ENCODE measurements at regions not wholly inside any gene's neighbourhood (a gene's known extent, or its start where the extent isn't known, plus 50 kb on each side); places are given as distances from the start of the nearest gene placed in this dataset.

DNA sequence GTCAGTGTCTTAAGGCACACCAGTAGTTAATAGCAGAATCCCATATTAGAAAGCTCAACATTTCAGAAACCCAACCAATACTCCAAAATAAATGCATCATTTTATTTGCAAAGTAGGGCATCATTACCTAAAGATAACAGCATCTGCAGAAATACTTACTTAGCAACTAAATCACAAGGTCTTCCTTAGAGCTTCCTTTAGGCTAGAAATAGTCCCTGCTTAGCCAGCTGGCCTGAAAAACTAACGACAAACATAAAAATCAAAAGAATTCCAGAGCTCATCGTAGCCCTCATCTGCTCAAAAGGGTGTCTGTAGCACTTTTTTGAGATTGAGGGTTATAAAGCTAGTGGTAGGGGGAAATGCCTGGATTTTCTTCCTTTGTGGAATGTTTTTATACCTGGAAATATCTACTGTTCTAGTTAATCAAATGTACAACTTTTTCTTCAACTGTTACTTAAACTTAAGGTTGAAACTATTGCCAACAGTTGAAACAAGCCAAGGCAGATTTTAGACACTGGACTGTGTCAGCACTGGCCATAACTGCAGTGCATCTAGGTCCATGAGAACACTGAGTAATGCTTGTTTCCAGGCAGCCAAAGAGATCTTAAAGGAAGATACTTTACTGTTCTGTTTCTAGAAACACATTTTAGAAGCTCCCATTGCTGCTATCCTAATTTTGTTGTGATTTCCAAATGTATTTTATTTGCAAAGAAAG lies 129.4 kb upstream of the RASA1 start:
- DNase-seq (ENCODE audit: low spot score) = no peak

DNA sequence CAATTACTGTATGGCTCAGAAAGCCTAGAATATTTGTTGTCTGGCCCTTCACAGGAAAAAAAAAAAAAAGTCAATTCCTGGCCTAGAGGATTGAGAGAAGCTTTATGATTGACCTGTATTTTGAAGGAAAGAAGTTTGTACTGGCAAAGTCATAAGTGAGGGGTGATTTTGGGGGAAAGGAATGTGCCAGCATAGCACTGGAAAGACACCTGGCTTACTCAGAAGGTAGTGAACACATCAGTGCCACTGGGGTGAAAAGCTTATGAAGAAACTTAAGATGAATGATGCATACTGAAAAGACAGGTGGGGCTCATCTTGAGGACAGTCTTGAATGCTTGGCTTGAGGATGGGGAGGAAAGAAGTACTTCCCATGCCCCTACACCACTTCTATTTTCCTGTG lies 127.9 kb upstream of the RASA1 start:
- DNase-seq (ENCODE audit: low spot score) = peak; percentile 90

DNA sequence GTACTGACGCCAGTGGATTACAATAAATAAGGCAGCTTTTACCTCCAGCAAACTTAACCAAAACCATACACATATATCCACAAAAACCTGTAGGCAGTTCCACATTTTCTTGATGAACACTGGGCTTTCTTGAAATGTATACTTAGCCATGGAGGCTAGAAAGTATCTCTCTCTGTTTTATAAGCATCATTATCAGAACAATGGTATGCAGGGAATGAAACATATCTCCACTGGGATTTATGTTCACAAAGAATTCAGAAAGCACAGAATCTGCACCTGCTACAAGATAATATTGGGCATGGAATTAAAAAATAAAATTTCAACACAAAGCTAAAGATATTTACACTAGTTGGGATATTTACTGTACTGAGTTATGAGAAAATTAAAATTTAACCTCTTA lies 126.1 kb upstream of the RASA1 start:
- DNase-seq (ENCODE audit: low spot score) = no peak

DNA sequence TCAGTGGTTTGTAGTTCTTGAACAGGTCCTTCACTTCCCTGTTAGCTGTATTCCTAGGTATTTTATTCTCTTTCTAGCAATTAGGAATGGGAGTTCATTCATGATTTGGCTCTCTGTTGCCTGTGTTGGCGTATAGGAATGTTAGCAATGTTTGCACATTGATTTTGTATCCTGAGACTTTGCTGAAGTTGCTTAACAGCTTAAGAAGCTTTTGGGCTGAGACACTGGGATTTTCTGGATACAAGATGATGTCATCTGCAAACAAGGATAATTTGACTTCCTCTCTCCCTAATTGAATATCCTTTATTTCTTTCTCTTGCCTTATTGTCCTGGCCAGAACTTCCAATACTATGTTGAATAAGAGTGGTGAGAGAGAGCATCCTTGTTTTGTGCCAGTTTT lies 121.8 kb upstream of the RASA1 start:
- peak; percentile 75 for DNase-seq (ENCODE audit: low spot score)

DNA sequence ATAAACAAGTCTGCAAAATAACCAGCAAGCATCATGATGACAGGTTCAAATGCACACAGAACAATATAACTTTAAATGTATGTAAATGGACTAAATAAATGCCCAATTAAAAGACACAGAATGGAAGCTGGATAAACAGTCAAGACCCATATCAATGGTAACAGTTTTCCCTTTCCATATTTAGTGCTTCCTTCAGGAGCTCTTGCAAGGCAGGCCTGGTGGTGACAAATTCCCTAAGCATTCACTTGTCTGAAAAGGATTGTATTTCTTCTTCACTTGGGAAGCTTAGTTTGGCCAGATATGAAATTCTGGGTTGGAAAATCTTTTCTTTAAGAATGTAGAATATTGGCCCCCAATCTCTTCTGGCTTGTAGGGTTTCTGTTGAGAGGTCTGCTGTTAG lies 120.2 kb upstream of the RASA1 start:
- peak; percentile 35 for DNase-seq (ENCODE audit: low spot score)

DNA sequence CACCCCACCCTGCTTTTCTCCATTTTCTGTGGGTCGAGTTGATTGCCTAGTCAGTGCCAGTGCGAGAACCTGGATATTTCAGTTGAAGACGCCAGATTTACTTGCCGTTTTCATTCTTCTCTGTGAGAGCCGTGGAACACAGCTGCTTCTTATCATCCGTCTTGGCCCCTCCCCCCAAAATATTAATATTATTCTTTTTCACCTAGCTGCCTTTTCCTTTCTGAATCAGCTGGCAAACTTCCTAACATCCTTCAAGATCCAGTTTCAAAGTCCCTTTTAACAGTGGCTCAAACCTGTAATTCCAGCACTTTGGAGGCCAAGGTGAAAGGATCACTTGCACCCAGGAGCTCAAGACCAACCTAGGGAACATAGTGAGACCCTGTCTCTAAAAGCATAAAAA lies 117.1 kb upstream of the RASA1 start:
- no peak for DNase-seq (ENCODE audit: low spot score)

DNA sequence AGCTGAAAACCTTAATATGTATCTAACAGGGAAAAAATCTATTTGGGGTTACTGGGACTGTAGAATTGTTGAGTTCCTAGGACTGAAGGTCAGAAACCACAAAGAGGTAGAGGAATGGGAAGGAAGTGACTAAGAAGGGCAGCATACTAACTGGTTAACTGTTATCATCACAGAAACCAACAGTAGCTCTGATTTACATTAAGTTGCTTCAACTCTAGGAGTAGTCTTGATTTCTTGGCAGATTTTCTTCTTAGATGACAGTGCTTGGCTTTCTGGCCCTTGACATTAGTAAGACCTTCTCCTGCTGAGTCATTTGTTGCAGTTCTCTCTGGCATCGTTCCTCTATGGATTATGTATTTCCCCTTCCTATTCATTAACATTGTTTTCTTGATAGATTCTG lies 116.1 kb upstream of the RASA1 start:
- peak; percentile 98 for DNase-seq (ENCODE audit: low spot score)

DNA sequence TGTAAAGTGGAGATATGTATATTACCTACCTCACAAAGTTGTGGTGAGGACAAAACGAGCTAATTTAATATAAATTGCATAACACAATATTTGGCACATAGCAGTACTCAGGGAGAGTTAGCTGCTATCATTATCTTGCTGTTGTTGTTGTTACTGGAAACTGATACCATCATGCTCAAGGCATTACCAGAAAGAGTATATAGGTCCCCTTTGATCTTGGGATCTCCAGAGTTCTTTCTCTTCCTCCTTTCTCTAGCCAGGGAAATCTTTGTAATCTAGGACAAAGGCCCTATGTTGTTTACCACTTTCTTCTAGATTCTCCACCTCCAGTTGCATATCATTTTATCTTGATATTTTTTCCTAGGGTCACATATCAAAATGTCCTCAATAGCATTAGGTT lies 114.8 kb upstream of the RASA1 start:
- no peak for DNase-seq (ENCODE audit: low spot score)

DNA sequence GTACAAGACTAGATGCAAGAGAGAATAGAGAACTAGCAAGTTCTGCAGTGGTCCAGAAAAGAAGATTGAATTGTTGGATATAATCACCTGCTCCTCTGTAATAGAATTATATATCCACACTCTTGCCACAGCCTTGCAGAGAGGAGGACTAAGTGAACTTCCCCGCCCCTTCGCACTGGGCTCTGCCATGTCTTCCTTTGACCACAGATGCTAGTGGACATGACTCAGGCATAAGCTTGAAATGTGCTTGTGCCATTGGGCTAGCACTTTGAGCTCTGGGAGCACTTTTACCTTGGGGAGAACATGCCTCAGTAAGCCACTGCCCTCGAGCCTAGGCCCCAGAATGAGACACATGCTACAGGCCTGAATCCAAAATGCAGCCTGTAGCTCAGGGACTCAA lies 113.5 kb upstream of the RASA1 start:
- peak; percentile 30 for DNase-seq (ENCODE audit: low spot score)

DNA sequence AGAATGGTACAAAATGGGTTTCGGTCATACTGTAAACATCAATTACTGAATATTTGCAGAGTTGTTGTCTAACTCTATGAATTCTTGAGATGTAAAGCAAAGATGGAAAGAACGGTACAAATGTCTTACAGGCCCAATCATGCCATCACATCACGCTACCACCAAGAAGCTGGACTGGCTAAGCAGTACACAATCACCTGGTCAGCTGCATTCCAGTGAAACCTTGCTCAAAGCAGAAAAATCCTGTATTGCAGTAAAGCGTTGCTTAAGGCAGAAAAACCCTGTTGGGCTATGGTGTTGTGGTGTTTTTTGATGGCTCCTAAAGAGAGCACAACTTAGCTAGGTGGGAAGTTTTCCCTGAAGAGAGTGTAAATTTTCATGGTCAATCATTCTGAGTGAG lies 112.6 kb upstream of the RASA1 start:
- DNase-seq (ENCODE audit: low spot score) = no peak

DNA sequence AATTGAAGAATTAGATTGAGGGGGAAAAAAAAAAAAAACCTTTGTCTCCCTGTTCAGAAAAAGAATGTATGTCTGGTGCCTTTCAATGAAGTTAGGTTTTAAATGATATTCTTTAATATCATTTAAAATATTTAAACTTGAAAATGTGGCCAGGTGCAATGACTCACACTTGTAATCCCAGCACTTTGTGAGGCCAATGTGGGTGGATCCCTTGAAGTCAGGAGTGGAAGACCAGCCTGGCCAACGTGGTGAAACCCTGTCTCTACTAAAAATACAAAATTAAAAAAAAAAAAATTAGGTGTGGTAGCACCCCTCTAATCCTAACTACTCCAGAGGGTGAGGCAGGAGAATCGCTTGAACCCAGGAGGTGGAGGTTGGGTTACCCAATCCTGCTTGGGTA lies 111.1 kb upstream of the RASA1 start:
- DNase-seq (ENCODE audit: low spot score) = peak; percentile 47

DNA sequence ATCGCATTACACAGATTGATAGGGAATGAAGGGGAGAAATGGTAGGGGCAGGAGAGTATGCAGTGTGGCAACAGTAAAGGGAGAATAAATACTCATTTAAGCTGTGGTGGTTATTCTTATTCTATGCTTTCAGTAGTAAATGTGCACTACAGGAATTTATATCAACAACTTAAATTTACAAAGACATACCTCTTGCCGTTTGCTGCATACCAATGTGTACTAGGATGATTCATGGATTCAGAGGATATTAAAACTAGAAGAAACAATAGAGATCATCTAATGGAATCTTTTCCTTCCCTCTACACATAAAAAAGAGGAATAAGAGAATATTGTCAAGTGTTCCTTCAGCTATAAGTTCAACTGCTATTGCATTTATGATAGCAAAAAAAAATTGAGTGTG lies 103.3 kb upstream of the RASA1 start:
- DNase-seq (ENCODE audit: low spot score) = no peak

DNA sequence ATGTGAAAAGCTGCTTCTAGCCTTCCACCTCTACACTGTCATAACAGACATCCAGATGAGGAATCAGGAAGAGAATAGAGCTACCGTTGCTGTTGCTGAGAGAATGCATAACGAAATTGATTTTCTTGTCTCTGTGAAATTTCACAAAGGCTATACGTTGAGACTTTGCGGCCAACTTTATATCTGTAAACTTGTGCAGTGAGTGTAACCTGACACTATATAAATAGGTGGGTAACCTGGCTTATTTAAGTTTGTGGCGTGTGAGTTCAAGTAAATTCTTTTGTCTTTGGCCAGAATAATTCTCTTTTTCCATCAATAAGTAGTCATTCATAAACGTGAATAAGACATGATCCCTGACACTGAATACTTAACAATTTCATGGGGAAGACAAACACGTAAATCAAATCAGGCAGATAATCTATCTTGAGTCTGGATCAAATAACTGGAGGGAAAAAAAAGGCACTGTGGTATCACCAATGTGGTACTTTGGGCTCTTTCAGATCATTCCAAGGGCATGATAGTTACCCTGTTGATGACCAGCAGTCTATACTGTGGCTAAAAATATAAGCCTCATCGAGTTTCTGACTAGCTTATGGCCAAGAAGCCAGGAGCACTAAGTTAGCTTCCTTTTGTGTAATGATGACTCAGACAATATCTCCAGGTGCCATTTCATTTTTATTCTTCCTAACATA lies 98.2 kb upstream of the RASA1 start:
- DNase-seq (ENCODE audit: low spot score) = peak; percentile 52

DNA sequence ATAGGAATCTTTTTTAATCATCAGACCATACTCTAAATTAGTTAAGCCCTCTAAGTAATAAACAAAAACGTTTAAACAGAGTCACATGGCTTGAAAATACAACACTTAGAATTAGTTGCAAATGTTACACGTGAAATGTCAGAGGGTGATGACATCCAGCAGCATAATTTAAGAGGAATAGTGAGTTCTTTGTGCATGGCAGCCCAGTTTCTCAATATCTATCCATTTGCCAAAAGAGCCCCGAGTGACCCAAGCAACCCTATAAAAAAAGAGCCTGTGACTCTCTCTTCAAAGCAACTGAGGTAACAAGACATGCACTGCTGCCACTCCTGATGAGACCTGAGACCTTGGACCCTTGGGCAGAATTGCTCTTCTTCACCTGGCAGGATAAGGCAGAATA lies 96.9 kb upstream of the RASA1 start:
- DNase-seq (ENCODE audit: low spot score) = no peak

DNA sequence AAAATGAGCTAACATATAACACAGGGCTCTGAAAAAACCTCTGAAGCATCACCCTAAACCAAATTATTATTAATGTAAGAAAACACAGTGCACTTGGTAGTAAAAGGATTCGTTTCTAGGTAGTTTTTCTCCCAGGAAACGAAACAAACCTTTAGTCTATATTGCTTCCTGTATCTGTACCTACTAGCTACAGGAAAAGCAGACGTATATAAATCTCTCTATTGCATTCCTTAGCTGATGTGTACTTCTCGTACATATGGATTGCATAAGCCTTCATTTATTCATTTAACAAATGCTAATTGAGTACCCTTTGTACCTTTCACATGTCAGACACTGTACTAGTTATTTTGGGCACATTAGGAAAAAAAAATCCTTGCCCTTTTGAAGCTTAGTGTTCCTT lies 85.0 kb upstream of the RASA1 start:
- DNase-seq (ENCODE audit: low spot score) = no peak

DNA sequence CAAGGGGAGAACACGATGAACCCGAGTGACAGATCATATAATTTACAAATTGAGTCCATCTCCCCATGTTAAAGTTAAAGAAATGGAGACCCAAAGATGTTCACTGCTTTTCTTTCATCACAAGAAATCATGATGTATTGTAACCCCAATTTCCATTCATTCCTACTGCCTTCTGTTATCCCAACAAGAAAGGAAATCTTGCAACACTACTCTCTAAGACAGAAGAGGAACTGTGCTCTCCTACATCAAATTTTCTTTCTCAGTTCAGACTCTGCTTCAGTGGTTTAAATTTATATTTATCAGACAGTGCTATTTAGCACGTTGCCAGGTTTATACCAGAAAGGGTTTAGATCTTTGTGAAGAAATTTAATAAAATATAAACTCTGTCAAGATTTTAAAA lies 83.8 kb upstream of the RASA1 start:
- no peak for DNase-seq (ENCODE audit: low spot score)

DNA sequence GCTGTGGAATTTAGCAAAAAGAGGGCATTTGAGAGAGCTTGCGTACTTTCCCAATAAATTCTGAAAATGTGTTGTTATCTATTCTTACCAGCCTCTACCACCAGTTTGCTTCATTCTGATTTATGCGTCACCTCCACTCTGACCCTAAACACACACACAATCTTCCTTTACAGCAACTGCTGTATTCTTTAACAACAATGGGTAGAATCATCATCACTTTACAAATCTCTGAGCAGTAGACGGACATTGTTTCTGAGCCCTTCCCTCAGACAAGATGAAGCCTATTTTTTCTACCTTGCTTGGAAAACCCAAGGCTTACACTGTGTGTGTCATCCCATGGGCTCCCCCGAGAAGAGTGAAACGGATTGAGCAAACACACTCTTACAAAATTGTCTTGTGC lies 83.1 kb upstream of the RASA1 start:
- DNase-seq (ENCODE audit: low spot score) = no peak

DNA sequence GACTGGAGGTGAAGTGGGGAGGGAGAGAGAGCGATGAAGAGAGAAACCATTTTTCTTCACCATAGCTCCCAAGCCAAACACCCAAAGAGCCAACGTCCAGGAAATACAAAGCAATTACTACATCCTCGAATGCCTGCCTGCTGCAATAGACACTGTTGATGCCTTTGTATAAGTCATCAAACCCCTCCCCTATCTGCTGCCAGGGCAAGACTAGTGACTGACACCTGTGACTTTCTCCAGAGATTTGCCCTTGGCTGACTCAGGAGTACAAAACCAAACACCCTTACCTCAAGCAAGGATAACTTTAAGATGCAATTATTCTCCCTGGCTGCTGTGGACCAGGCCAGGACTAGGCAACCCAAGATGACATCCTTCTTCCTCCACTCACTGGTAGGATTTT lies 81.8 kb upstream of the RASA1 start:
- DNase-seq (ENCODE audit: low spot score) = peak; percentile 66

DNA sequence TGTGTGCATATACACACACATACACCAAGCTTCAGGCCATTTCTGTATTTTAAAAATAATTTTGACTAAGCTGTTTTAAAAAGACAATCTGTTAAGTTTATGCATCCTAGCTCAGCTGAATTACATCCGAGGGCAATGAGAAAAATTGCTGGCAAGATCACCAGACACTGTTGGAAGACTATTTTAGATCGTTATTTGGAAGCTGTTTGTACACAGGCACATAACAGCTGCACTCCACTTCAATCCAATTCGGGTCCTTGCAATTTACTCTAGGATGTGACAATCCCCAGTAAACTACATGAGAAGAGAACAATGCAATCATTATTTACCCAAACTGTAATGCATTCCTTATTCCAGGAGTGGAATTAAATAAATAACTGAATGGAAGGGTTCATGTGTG lies 79.3 kb upstream of the RASA1 start:
- no peak for DNase-seq (ENCODE audit: low spot score)

DNA sequence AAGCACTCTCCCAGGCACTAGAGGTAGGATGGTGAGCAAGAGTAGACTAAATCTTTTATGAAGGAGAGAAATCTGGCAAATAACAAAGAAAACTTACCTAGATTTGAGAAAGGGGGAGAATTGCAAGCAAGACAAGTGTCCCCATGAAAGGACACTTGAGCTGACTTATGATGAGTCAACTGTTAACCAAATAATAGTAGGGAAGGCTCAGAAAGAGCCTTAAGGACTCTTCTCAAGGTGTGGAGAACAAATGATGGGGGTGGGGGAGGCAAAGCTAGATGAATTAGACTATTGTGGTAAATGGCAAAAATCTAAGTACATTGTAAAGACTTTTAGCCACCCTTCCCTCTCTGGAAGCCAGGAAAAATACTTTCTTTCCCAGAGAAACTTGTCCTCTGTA lies 77.6 kb upstream of the RASA1 start:
- no peak for DNase-seq (ENCODE audit: low spot score)

DNA sequence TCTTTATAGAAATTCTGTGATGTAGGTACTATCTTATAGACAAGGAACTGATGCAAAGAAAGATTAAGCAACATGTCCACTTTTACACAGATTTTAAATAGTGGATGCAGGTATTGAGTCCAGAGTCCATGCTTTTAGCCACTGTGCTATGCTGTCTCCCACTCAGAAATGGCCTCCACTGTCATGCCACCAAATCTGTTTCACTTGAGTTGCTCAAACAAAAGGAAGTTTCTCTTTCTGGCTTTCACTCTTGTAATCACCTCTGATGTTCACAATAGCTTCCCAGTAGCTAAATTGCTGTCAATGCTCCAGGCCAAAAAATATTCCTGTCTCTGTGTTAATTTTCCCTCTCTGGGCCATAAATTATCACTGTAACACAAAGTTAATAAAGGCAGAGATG lies 77.0 kb upstream of the RASA1 start:
- no peak for DNase-seq (ENCODE audit: low spot score)

DNA sequence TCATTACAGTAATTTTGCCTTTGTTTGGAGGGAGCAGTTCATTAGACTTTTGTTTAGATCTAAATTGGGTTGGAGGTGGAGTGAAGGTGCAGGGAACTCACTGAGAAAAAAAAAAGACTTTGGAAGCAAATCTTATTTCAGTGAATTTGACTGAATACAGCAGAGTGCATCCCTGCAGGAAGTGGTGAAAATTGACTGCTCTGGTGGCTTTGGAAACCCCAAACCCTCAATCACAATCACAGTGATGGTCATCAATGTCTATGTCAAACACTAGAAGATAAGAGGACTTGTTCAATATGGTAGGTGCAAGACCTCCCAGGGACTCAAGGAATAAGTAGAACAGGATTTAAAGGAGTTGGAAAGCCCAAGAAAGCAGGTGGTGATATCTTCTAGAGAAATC lies 76.0 kb upstream of the RASA1 start:
- DNase-seq (ENCODE audit: low spot score) = no peak

DNA sequence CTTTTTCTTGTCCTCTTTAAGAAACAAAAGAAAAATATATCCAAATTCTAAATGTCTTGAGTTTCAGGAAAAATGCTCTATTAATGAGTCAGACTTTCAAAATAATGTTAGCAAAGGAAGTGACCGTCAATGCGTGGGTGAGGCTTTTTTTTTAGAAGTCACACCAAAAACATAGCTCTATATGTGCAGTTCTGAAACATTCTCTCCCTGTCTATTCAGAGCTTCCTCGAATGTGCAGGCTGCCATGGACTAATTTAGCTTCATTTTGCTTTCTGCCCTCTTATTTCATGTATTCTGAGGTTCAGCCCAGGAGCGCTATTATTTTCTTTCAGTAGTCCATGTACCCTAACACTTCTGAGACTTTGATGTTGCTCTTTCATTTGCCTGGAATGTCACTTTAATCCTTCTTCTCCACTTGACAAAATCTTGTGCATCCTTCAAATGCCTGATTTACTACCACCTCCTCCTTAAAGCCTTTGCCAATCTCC lies 72.5 kb upstream of the RASA1 start:
- peak; percentile 9 for DNase-seq (ENCODE audit: low spot score)

DNA sequence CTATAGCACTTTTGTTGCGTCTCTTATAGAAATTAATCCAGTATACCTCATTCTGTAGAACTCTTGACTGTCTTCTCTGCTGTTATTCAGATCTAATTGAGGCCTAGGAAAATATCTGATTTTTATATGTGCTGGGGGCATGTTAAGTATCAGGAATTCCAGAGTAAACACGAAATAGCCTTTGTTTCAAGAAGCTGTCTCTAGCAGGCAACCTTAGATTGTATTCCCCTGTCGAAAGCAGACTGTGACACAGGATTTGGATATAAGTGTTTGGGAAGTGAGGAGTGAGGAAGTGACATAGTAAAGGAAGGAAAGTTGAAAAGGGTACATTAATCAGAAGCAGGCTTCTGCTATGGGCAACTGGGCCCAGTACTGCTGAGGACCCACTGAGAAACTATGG lies 72.1 kb upstream of the RASA1 start:
- no peak for DNase-seq (ENCODE audit: low spot score)

All from kidney tubule cell (primary cell).